ENCODE measurements at regions not wholly inside any gene's neighbourhood (a gene's known extent, or its start where the extent isn't known, plus 50 kb on each side); places are given as distances from the start of the nearest gene placed in this dataset.

DNA sequence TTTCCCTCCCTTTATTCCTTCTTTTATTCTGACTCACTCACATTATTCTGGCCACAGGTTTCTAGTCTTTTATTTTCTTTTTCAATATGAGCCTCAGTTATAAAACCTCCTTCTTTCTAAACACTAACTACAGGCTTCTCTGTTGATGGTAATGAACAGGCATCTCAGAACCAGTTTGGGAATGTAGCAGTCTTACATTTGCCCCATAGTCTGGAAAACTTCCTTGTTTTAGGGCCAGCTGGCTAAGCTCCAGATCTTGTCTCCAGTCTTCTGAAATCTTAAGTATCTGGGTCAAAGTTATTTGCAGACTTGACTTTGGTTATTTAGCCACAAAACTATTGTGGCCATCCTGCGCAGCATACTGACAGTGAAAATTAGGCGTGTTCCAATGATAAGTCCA is 97.0 kb upstream of the MAN1A1 start:
- TF ChIP-seq POLR2A (IDR thresholded peaks at IDR 0.05), result no peak
- TF ChIP-seq, protein P1, sequence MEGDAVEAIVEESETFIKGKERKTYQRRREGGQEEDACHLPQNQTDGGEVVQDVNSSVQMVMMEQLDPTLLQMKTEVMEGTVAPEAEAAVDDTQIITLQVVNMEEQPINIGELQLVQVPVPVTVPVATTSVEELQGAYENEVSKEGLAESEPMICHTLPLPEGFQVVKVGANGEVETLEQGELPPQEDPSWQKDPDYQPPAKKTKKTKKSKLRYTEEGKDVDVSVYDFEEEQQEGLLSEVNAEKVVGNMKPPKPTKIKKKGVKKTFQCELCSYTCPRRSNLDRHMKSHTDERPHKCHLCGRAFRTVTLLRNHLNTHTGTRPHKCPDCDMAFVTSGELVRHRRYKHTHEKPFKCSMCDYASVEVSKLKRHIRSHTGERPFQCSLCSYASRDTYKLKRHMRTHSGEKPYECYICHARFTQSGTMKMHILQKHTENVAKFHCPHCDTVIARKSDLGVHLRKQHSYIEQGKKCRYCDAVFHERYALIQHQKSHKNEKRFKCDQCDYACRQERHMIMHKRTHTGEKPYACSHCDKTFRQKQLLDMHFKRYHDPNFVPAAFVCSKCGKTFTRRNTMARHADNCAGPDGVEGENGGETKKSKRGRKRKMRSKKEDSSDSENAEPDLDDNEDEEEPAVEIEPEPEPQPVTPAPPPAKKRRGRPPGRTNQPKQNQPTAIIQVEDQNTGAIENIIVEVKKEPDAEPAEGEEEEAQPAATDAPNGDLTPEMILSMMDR (IDR thresholded peaks at IDR 0.05 in 8 of 11, conservative IDR thresholded peaks at IDR 0.05 in 3 of 11), result no peak
- TF ChIP-seq POLR2AphosphoS5 (IDR thresholded peaks at IDR 0.05), result no peak

Data from spleen (tissue), 7 donors.